CD14-positive monocyte (primary cell): ENCODE measurements at regions not wholly inside any gene's neighbourhood (a gene's known extent, or its start where the extent isn't known, plus 50 kb on each side); places are given as distances from the start of the nearest gene placed in this dataset.

Experiments used
- DNase-seq, 3 donors: peaks; one replicate each; pipeline ENCODE4 v3.0.0-alpha.2; 2011 to 2022
- H2AFZ ChIP-seq: 2 replicates; pipeline ENCODE4 v1.6.0; 2012; ENCODE audit warnings: mild to moderate bottlenecking, low read depth, low read length, inconsistent platforms; ENCODE audit not compliant: insufficient read depth, poor library complexity, severe bottlenecking
- H3K27ac ChIP-seq, 2 donors: 1 replicate in 1 of 2; 2 replicates in 1 of 2; pipeline ENCODE4 v1.5.1; 2012 to 2013; ENCODE audit warnings: low read length in 2 of 2, control low read depth in 1 of 2, inconsistent platforms in 1 of 2, low read depth in 1 of 2, mild to moderate bottlenecking in 1 of 2
- H3K27me3 ChIP-seq, 2 donors: one replicate each; pipeline versions ENCODE4 v1.6.0 to v1.6.1; 2011 to 2013; ENCODE audit warnings: low read length in 2 of 2; ENCODE audit not compliant: control insufficient read depth in 2 of 2, insufficient read depth in 2 of 2
- H3K36me3 ChIP-seq, 2 donors: replicated peaks in 1 of 2; 1 replicate in 1 of 2; 2 replicates in 1 of 2; pipeline versions ENCODE4 v1.5.1 to v1.6.1; 2012 to 2013; ENCODE audit warnings: low read length in 2 of 2, control low read depth in 1 of 2, inconsistent platforms in 1 of 2, mild to moderate bottlenecking in 1 of 2; ENCODE audit not compliant: insufficient read depth in 2 of 2, control insufficient read depth in 1 of 2
- H3K4me1 ChIP-seq, 2 donors: 1 replicate in 1 of 2; 2 replicates in 1 of 2; pipeline versions ENCODE4 v1.5.1 to v1.6.1; 2012 to 2013; ENCODE audit warnings: low read length in 2 of 2, control low read depth in 1 of 2, inconsistent platforms in 1 of 2, mild to moderate bottlenecking in 1 of 2, moderate library complexity in 1 of 2; ENCODE audit not compliant: insufficient read depth in 2 of 2, control insufficient read depth in 1 of 2
- H3K4me2 ChIP-seq: replicated peaks from 2 replicates; pipeline ENCODE3; 2012; ENCODE audit warnings: low read length, moderate library complexity, mild to moderate bottlenecking; ENCODE audit not compliant: poor library complexity, severe bottlenecking; ENCODE audit errors: extremely low read depth
- H3K4me3 ChIP-seq, 3 experiments: fragments of 200-600 bp in 1 of 3; sonication (generic) in 1 of 3; replicated peaks in 1 of 3; 1 replicate in 2 of 3; 2 replicates in 1 of 3; pipeline ENCODE4 v1.5.1; 2011 to 2013; ENCODE audit warnings: low read length in 3 of 3, mild to moderate bottlenecking in 3 of 3, control low read depth in 2 of 3, low read depth in 2 of 3, inconsistent platforms in 1 of 3, moderate library complexity in 1 of 3
- H3K79me2 ChIP-seq: 2 replicates; pipeline ENCODE4 v1.6.0; 2012; ENCODE audit warnings: mild to moderate bottlenecking, control low read depth, inconsistent platforms, low read length, moderate library complexity; ENCODE audit not compliant: insufficient read depth
- H3K9ac ChIP-seq: 2 replicates; pipeline ENCODE4 v1.6.0; 2017; ENCODE audit warnings: low read length, mild to moderate bottlenecking; ENCODE audit not compliant: insufficient read depth, poor library complexity, severe bottlenecking
- H3K9me3 ChIP-seq, 2 donors: replicated peaks in 1 of 2; 1 replicate in 1 of 2; 2 replicates in 1 of 2; pipeline versions ENCODE4 v1.5.1 to v1.6.1; 2012 to 2013; ENCODE audit warnings: low read length in 2 of 2, control low read depth in 1 of 2; ENCODE audit not compliant: control insufficient read depth in 1 of 2, insufficient read depth in 1 of 2
- H4K20me1 ChIP-seq: 2 replicates; pipeline ENCODE4 v1.6.0; 2012; ENCODE audit warnings: mild to moderate bottlenecking, low read length, control low read depth, moderate library complexity; ENCODE audit not compliant: insufficient read depth
- H3K27ac Mint-ChIP-seq, 7 donors: one replicate each; pipeline ENCODE4 v1.8.0; 2020; ENCODE audit warnings: mild to moderate bottlenecking in 7 of 7, mixed read lengths in 7 of 7, moderate library complexity in 6 of 7, inconsistent platforms in 2 of 7
- H3K27me3 Mint-ChIP-seq, 3 donors: one replicate each; pipeline ENCODE4 v1.8.0; 2021 to 2022; ENCODE audit warnings: low read depth in 3 of 3, mild to moderate bottlenecking in 3 of 3, mixed read lengths in 3 of 3, moderate library complexity in 3 of 3, inconsistent platforms in 1 of 3
- H3K36me3 Mint-ChIP-seq, 2 donors: one replicate each; pipeline ENCODE4 v1.8.0; 2020; ENCODE audit warnings: mixed read lengths in 2 of 2, inconsistent platforms in 1 of 2, mild to moderate bottlenecking in 1 of 2
- H3K4me1 Mint-ChIP-seq: one replicate; pipeline ENCODE4 v1.8.0; 2020; ENCODE audit warnings: mild to moderate bottlenecking, mixed read lengths
- H3K4me3 Mint-ChIP-seq, 2 donors: one replicate each; pipeline ENCODE4 v1.8.0; 2020; ENCODE audit warnings: mild to moderate bottlenecking in 2 of 2, mixed read lengths in 2 of 2, moderate library complexity in 1 of 2
- H3K9me3 Mint-ChIP-seq, 7 donors: one replicate each; pipeline ENCODE4 v1.8.0; 2020 to 2022; ENCODE audit warnings: mixed read lengths in 7 of 7, mild to moderate bottlenecking in 6 of 7, moderate library complexity in 6 of 7, inconsistent platforms in 2 of 7
- CTCF ChIP-seq: fragments of 200-600 bp; IDR thresholded peaks from one replicate; pipeline ENCODE4 v1.8.0; 2022; ENCODE audit warnings: antibody characterized with exemption, mild to moderate bottlenecking
- WGBS: methylation state at CpG from one replicate; pipeline ENCODE4 v1.1.5; 2013; ENCODE audit warnings: missing lambda C conversion rate; ENCODE audit not compliant: insufficient coverage; 5-methylcytosine and 5-hydroxymethylcytosine counted together
- intact Hi-C, 2 donors: fragments of 100-400 bp; cut with micrococcal nuclease; formaldehyde crosslinking; loops; one replicate each; pipeline versions ENCODE4 v1.15.0 to v1.15.1; 2023

- Histone ChIP-seq H3K4me3 (no peak overlapping the region), H3K79me2 (no peaks in the 10 kb centered on the region), H3K36me3 (no peaks in the 10 kb centered on the region), H3K4me2 (no peak overlapping the region), H2AFZ (no peak overlapping the region), H3K27ac (no peak overlapping the region), H3K4me1 (no peaks in the 10 kb centered on the region), H3K9me3 (no peaks in the 10 kb centered on the region), H3K9ac (no peak overlapping the region), H3K27me3 (no peaks in the 10 kb centered on the region), H4K20me1 (no peaks in the 10 kb centered on the region)
- intact Hi-C loops, result no loop called here
- no peak for TF ChIP-seq CTCF
- Mint-ChIP-seq H3K4me3 (no peak overlapping the region), H3K27ac (no peak overlapping the region), H3K9me3 (peaks cover 0 to 2% (median 0%) of the 10 kb centered on the region in 7 donors), H3K36me3 (no peaks in the 10 kb centered on the region), H3K27me3 (peaks cover 0 to 2% (median 0%) of the 10 kb centered on the region in 3 donors), H3K4me1 (peaks cover 9% of the 10 kb centered on the region)
- WGBS, result no CpG with 5 or more reads among the region's 1 CpG
- DNase-seq, result peak; percentile 15 to 28 (median 16)
These were observed 54.1 kb upstream of the ARHGAP20 start for GRCh38 chr11:110766316-110766715.

GRCh38 chr11:110764485-110764884, 52.2 kb upstream of the ARHGAP20 start:
- DNase-seq, result no peak
- Histone ChIP-seq H4K20me1 (no peaks in the 10 kb centered on the region), H3K36me3 (no peaks in the 10 kb centered on the region), H3K27ac (no peak overlapping the region), H3K79me2 (no peaks in the 10 kb centered on the region), H3K4me1 (no peaks in the 10 kb centered on the region), H3K9me3 (no peaks in the 10 kb centered on the region), H3K27me3 (no peaks in the 10 kb centered on the region), H2AFZ (no peak overlapping the region), H3K4me3 (no peak overlapping the region), H3K4me2 (no peak overlapping the region), H3K9ac (no peak overlapping the region)
- H3K4me1 Mint-ChIP-seq, result peaks cover 8% of the 10 kb centered on the region
- H3K27ac Mint-ChIP-seq, result no peak overlapping the region
- no peak for TF ChIP-seq CTCF
- peaks cover 0 to 2% (median 0%) of the 10 kb centered on the region in 7 donors for H3K9me3 Mint-ChIP-seq
- no peaks in the 10 kb centered on the region for H3K36me3 Mint-ChIP-seq
- no CpG with 5 or more reads among the region's 1 CpG for WGBS
- no peak overlapping the region for H3K4me3 Mint-ChIP-seq
- intact Hi-C loops, result no loop called here
- H3K27me3 Mint-ChIP-seq, result peaks cover 0 to 3% (median 0%) of the 10 kb centered on the region in 3 donors
